Hematopoietic multipotent progenitor cell treated with erythropoietin and hydrocortisone succinate and interleukin-3 and kit ligand, for 15 days (in vitro differentiated cells): ENCODE measurements at regions not wholly inside any gene's neighbourhood (a gene's known extent, or its start where the extent isn't known, plus 50 kb on each side); places are given as distances from the start of the nearest gene placed in this dataset.

Experiments used
- DNase-seq: peaks from one replicate; pipeline ENCODE4 v3.0.0-alpha.2; 2015; ENCODE audit warnings: low spot score

- DNase-seq: no peak
These were observed 154.1 kb upstream of the HS6ST1 start for GRCh38 chr2:128472789-128473174.

- DNase-seq: no peak
These were observed 154.7 kb upstream of the HS6ST1 start for GRCh38 chr2:128473175-128474035.

GRCh38 chr2:128474036-128474955 lies 155.6 kb upstream of the HS6ST1 start:
- DNase-seq: no peak

GRCh38 chr2:128474962-128475361 lies 156.3 kb upstream of the HS6ST1 start:
- no peak for DNase-seq

- DNase-seq: no peak
These were observed 157.0 kb upstream of the HS6ST1 start for GRCh38 chr2:128475427-128476211.

GRCh38 chr2:128477026-128477820 lies 158.6 kb upstream of the HS6ST1 start:
- no peak for DNase-seq

GRCh38 chr2:128477891-128478290 lies 159.2 kb upstream of the HS6ST1 start:
- DNase-seq: no peak

GRCh38 chr2:128485761-128486639 lies 167.3 kb upstream of the HS6ST1 start:
- DNase-seq: no peak

- no peak for DNase-seq
These were observed 168.1 kb upstream of the HS6ST1 start for GRCh38 chr2:128486640-128487375.

- DNase-seq: no peak
These were observed 169.2 kb upstream of the HS6ST1 start for GRCh38 chr2:128487650-128488387.

GRCh38 chr2:128488434-128488833 lies 169.8 kb upstream of the HS6ST1 start:
- no peak for DNase-seq

- no peak for DNase-seq
These were observed 171.0 kb upstream of the HS6ST1 start for GRCh38 chr2:128489526-128490273.

- no peak for DNase-seq
These were observed 171.7 kb upstream of the HS6ST1 start for GRCh38 chr2:128490321-128490720.

- DNase-seq: no peak
These were observed 172.4 kb upstream of the HS6ST1 start for GRCh38 chr2:128490881-128491691.

GRCh38 chr2:128491692-128492244 lies 173.1 kb upstream of the HS6ST1 start:
- DNase-seq: no peak

GRCh38 chr2:128492966-128493811 lies 174.5 kb upstream of the HS6ST1 start:
- no peak for DNase-seq
